Keratinocyte (primary cell): ENCODE measurements at regions not wholly inside any gene's neighbourhood (a gene's known extent, or its start where the extent isn't known, plus 50 kb on each side); places are given as distances from the start of the nearest gene placed in this dataset.
"Not testable (repeated sequence)": the region's sequence is repeated elsewhere in the genome, so short reads cannot be mapped to it uniquely, and the experiment has no call there.

ENCODE experiments used
- DNase-seq: peaks from one replicate; pipeline ENCODE4 v3.0.0-alpha.2; 2011; ENCODE audit warnings: low read depth, missing footprints, low spot score
- FAIRE-seq: peaks from 2 replicates; lab custom pipeline; 2011; peaks lifted over from hg19 to GRCh38; lab: Jason Lieb, UNC
- H2AFZ ChIP-seq: 2 replicates; pipeline ENCODE4 v1.6.0; 2012; ENCODE audit warnings: low read length, control low read depth, inconsistent platforms; ENCODE audit not compliant: control insufficient read depth
- H3K27ac ChIP-seq: 2 replicates; pipeline ENCODE4 v1.5.1; 2011; ENCODE audit warnings: low read length; ENCODE audit not compliant: control insufficient read depth, insufficient read depth
- H3K27me3 ChIP-seq: 3 replicates; pipeline ENCODE4 v1.6.0; 2011; ENCODE audit warnings: low read length; ENCODE audit not compliant: control insufficient read depth, insufficient read depth; ENCODE audit errors: extremely low read depth
- H3K36me3 ChIP-seq, 2 experiments: 2 replicates in 1 of 2; 3 replicates in 1 of 2; pipeline ENCODE4 v1.5.1; 2011; ENCODE audit warnings: low read length in 2 of 2, mild to moderate bottlenecking in 1 of 2; ENCODE audit not compliant: control insufficient read depth in 2 of 2, insufficient read depth in 2 of 2; ENCODE audit errors: extremely low read depth in 1 of 2
- H3K4me1 ChIP-seq: 3 replicates; pipeline ENCODE4 v1.5.1; 2011; ENCODE audit warnings: low read length; ENCODE audit not compliant: control insufficient read depth, insufficient read depth; ENCODE audit errors: extremely low read depth
- H3K4me2 ChIP-seq: 3 replicates; pipeline ENCODE4 v1.6.0; 2011; ENCODE audit warnings: low read depth, low read length; ENCODE audit not compliant: control insufficient read depth, insufficient read depth; ENCODE audit errors: extremely low read depth
- H3K4me3 ChIP-seq, 3 experiments: fragments of 200-600 bp in 1 of 3; sonication (generic) in 1 of 3; 2 replicates in 2 of 3; 3 replicates in 1 of 3; pipeline ENCODE4 v1.5.1; 2011 to 2016; ENCODE audit warnings: low read length in 3 of 3, mild to moderate bottlenecking in 3 of 3, control low read depth in 2 of 3, inconsistent platforms in 1 of 3, low read depth in 1 of 3, mixed read lengths in 1 of 3, mixed run types in 1 of 3, moderate library complexity in 1 of 3; ENCODE audit not compliant: control insufficient read depth in 2 of 3, insufficient read depth in 2 of 3; ENCODE audit errors: extremely low read depth in 1 of 3
- H3K79me2 ChIP-seq: 2 replicates; pipeline ENCODE4 v1.6.0; 2012; ENCODE audit warnings: low read length; ENCODE audit not compliant: control insufficient read depth, insufficient read depth
- H3K9ac ChIP-seq: 3 replicates; pipeline ENCODE4 v1.6.0; 2011; ENCODE audit warnings: low read length; ENCODE audit not compliant: control insufficient read depth, insufficient read depth; ENCODE audit errors: extremely low read depth
- H3K9me1 ChIP-seq: 3 replicates; pipeline ENCODE4 v1.6.0; 2011; ENCODE audit warnings: low read length; ENCODE audit not compliant: control insufficient read depth, insufficient read depth; ENCODE audit errors: extremely low read depth
- H3K9me3 ChIP-seq: 2 replicates; pipeline ENCODE4 v1.5.1; 2012; ENCODE audit warnings: low read depth, low read length; ENCODE audit not compliant: control insufficient read depth
- H4K20me1 ChIP-seq: 3 replicates; pipeline ENCODE4 v1.6.0; 2011; ENCODE audit warnings: low read length; ENCODE audit not compliant: control insufficient read depth, insufficient read depth; ENCODE audit errors: extremely low read depth
- CTCF ChIP-seq, 3 experiments: IDR thresholded peaks in 1 of 3; conservative IDR thresholded peaks in 1 of 3; optimal IDR thresholded peaks in 1 of 3; 2 replicates in 2 of 3; 3 replicates in 1 of 3; pipeline versions ENCODE3 to v1.5.1; 2011; ENCODE audit warnings: low read length in 3 of 3, mild to moderate bottlenecking in 3 of 3, moderate library complexity in 2 of 3, control low read depth in 1 of 3, inconsistent platforms in 1 of 3; ENCODE audit not compliant: insufficient read depth in 2 of 3; ENCODE audit errors: extremely low read depth in 1 of 3
- EZH2 ChIP-seq: IDR thresholded peaks from one replicate; pipeline ENCODE4 v1.6.1; 2012; ENCODE audit warnings: inconsistent platforms, mild to moderate bottlenecking, low read length, moderate library complexity
- dilution Hi-C: fragments of 300-500 bp; cut with MboI; formaldehyde crosslinking; loops from one replicate; pipeline ENCODE4 v1.7.0; 2020; ENCODE audit warnings: low sequenced_read_pairs; ENCODE audit not compliant: extremely low pct_ligation_motif_present

GRCh38 chr5:144048259-144048856 lies 122.1 kb downstream of the YIPF5 start:
- no peaks in the 10 kb centered on the region for H3K9me3 ChIP-seq
- DNase-seq (no peak), FAIRE-seq (no peak)
- no peak for TF ChIP-seq EZH2
- TF ChIP-seq CTCF (optimal IDR thresholded peaks at IDR 0.05 in 1 of 3, IDR thresholded peaks at IDR 0.05 in 1 of 3, conservative IDR thresholded peaks at IDR 0.05 in 1 of 3; ENCODE audit: extremely low read depth in 1 of 3, insufficient read depth in 2 of 3, low read length in 3 of 3) = no peak
- H3K27me3 ChIP-seq = no peaks in the 10 kb centered on the region
- no peaks in the 10 kb centered on the region for H3K79me2 ChIP-seq
- H3K27ac ChIP-seq = no peak overlapping the region
- H3K9ac ChIP-seq = no peak overlapping the region
- no peaks in the 10 kb centered on the region for H3K9me1 ChIP-seq
- H3K4me2 ChIP-seq = no peak overlapping the region
- dilution Hi-C loops = no loop called here
- H3K4me1 ChIP-seq = no peaks in the 10 kb centered on the region
- no peaks in the 10 kb centered on the region for H4K20me1 ChIP-seq
- H2AFZ ChIP-seq = no peak overlapping the region
- H3K4me3 ChIP-seq = no peak overlapping the region
- no peaks in the 10 kb centered on the region for H3K36me3 ChIP-seq

- H3K9me1 ChIP-seq, H3K4me1 ChIP-seq, H3K36me3 ChIP-seq, dilution Hi-C loops, H3K9me3 ChIP-seq, H3K27me3 ChIP-seq, H4K20me1 ChIP-seq, H3K4me2 ChIP-seq, FAIRE-seq, H3K4me3 ChIP-seq, H3K79me2 ChIP-seq, H2AFZ ChIP-seq, DNase-seq, H3K9ac ChIP-seq, H3K27ac ChIP-seq: not testable (repeated sequence)
These were observed 115.1 kb downstream of the YIPF5 start for GRCh38 chr5:144055391-144055790.

GRCh38 chr5:144060091-144060490 lies 110.4 kb downstream of the YIPF5 start:
- H4K20me1 ChIP-seq, DNase-seq, H3K4me3 ChIP-seq, dilution Hi-C loops, H3K36me3 ChIP-seq, H3K9me1 ChIP-seq, H2AFZ ChIP-seq, H3K79me2 ChIP-seq, H3K4me2 ChIP-seq, H3K9ac ChIP-seq, H3K27ac ChIP-seq, H3K9me3 ChIP-seq, H3K4me1 ChIP-seq, FAIRE-seq, H3K27me3 ChIP-seq: not testable (repeated sequence)
